HT1080 (cell line): ENCODE measurements at regions not wholly inside any gene's neighbourhood (a gene's known extent, or its start where the extent isn't known, plus 50 kb on each side); places are given as distances from the start of the nearest gene placed in this dataset.

ENCODE experiments used
- DNase-seq: peaks from one replicate; pipeline ENCODE4 v3.0.0-alpha.2; 2015; ENCODE audit warnings: low read depth

DNA sequence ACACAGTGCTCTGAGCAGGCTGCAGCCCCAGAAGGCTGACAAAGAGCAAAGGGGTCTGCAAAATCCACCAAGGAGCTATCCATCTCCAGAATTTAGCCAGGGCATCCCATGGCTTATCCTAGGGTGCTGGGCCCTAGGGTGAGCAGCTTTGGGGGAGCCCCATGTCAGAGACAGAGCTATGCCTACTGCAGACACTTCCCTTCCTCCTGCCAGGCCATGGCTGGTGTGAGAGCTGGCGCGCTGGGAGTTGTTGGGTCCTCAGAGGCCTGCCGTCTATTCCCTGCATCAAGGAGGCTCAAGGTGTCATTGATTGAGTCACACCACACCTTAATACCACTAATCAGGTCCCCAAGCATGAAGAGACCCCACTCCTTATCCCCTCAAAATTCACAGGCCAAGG, 85.3 kb upstream of the TP53I11 start:
- no peak for DNase-seq

DNA sequence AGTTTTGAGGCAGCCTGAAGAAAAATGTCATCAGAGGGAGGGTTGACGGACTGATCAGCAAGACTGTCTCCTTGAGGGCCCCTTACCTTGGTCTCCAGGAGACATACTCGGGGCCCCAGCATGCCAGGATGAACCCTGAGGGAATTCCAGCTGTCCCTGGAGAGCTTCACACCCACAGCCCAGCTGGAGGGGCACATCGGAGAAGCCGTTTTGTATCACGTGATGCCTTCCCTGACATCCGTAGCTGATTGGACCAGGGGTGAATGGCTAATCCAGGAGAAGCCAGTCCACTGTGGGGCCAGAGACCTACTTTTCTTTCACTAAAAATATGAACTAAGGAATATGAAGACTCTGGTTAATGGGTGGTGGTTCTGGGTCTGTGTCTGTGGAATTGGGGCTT, 86.0 kb upstream of the TP53I11 start:
- DNase-seq, result no peak

DNA sequence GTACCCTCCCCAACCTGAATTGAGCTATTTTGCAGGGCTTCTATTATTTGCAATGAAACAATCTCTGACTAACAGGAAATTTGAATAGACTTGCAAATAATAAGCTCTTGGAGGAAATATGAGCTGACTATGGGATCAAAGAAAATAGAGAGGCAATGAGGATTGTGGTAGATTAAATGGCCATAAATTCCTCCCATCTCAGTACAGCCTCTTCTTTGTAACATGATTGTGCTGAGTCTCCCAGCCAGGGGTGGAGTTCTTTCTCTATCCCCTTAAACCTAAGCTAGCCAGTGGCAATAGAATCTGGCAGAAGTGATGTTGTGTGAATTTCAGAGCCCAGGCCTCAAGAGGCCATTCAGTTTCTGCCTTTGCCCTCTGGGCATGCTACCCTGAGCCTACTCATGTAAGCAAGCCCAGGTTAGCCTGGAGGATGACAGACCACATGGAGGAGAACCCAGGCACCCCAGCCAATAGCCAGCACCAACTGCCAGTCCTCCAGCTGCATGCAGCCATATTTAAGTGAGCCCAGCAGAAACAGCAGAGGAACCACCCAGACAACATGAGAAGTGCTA, 86.8 kb upstream of the TP53I11 start:
- DNase-seq, result no peak

GRCh38 chr11:45038923-45039322, 88.2 kb upstream of the TP53I11 start:
- no peak for DNase-seq

- no peak for DNase-seq
Measured at GRCh38 chr11:45041596-45041995, 90.9 kb upstream of the TP53I11 start.

- peak; percentile 7 for DNase-seq
Measured at GRCh38 chr11:45042560-45042959, 91.9 kb upstream of the TP53I11 start.

- no peak for DNase-seq
Measured at GRCh38 chr11:45043755-45044475, 93.2 kb upstream of the TP53I11 start.

GRCh38 chr11:45045683-45046471, 95.2 kb upstream of the TP53I11 start:
- DNase-seq, result peak; percentile 59

GRCh38 chr11:45048313-45048841, 97.7 kb upstream of the TP53I11 start:
- no peak for DNase-seq

GRCh38 chr11:45048870-45049691, 97.4 kb upstream of the PRDM11 start:
- no peak for DNase-seq

DNA sequence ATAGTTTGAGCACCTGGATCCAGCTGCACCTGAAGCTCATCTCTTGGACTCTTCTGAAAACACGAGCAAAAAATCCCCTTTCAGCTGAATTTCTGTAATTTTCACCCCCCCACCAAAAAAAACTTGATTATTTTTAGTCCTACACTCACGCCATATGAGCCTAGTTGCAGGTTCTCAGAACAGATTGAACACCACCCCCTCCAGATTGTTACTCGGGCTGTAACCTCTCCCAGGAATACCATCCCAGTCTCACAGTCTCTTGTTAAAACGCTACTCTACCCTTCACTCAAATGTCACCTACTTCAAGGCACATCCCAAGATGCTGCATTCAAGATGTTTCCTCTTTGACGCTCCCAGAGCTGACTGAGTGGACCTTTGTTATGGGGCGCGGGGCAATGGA, 96.3 kb upstream of the PRDM11 start:
- no peak for DNase-seq

DNA sequence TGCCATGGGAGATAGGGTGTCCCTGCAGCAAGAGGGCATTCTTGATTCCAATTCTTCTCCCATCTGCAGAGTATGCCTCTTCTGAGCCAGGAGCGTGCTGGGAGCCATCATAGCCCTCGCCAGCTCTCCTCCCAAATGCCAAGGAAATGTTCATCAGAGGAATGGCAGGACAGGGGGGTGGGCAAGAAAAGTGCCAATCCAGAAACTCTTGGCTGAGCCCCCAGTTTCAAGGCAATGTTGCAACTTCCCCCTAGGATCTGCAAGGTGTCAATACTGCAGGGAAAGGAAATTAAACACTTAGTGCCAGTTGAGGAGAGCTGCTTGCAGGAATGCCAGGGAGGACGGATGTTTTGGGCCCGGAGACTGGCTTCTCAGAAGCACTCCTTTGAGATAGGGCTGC, 94.8 kb upstream of the PRDM11 start:
- no peak for DNase-seq

DNA sequence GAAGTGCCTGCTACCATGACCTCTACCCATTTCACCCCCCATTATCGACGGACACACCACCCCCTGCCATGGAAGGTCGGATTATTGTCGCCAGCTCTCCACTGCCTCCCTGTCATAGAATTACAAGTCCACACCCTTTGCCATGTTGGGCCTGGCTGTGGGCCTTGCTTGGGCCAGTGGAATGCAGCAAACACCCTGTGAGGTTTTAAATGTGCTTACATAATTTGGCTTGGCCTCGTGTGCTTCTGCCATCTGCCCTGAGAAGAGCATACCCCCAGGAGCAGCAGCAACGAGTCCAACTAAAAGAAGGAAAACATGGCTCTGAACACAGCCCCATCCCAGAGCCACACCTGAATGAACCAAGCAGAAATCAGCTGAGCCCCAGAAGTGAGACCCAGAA, 94.1 kb upstream of the PRDM11 start:
- no peak for DNase-seq

DNA sequence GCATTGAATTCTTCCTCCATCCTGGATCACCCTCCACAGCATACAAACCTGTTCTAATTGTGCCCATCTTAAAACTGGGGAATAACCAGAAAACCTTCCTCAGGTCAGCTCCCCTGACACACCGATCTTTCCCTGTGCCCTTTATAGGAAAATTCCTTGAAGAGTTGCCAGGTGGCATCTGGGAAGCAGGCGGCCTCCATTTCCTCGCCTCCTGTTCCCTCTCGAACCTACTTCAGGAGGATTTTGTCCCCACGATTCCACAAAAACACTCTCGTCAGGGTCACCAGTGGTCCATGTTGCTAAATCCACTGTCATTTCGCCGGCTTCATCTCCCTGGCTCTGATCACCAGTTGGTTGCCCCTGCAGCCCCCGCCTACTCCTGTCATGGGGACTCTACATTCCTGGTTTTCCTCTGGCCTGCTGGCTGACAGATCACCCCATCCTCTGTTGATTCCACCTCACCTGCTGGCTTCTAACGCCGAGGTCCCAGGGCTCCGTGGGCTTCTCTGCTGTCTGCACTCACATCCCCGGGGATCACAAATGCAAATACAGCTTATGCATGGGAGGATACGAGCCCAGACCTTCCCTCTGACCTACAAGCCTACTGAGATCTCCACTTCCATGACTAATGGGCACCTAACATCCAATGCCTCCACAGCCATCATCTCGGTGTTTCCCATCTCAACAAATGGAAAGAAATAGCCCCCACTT, 92.5 kb upstream of the PRDM11 start:
- DNase-seq, result no peak

GRCh38 chr11:45054956-45055355, 91.5 kb upstream of the PRDM11 start:
- DNase-seq, result no peak

GRCh38 chr11:45056529-45056928, 89.9 kb upstream of the PRDM11 start:
- no peak for DNase-seq

DNA sequence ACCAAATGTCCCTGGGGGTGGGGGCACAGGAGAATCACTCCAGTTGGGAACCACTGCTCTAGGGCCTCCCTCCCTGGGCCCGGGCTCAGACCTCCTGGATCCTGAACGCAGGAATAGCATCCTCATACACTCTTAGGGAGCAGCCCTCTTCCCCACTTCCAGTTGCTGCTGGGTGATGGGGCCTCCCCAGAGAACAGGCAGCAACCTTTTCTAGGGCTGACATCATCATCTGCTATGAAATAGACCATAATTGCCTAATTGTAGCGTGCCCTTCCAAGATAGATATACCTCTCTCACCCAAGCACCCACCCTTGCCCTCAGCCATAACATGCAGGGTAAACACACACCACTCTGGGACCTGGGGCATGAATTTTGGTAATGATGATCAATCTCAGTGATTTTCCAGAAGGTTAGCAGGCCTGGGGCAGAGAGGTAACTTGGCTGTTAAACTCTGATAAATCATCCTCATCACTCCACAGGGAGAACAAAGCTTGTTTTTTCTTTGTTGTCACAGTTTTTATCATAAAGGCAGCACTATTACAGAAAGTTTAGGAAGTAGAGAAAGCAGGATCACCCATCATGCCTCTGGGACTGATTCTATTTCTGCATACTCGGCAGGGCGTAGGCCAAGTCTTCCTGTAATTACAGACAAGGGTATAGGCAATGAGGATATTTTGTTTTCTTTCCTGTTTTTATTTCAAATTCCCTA, 88.3 kb upstream of the PRDM11 start:
- no peak for DNase-seq

DNA sequence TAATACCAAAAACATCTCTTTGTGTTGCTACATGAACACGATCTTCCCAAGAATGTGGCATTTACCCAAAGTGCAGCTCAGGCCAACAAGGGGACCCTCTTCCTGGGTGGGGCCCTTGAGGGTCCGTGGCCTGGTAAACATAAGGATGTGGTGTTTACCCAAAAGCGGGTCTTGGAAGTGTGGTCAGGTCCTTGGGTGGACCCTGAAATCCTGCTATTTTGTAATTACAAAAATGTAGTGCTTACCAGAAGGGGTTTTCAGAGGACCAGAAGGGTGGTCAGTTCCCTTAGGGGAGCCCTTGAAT, 87.8 kb upstream of the PRDM11 start:
- no peak for DNase-seq

GRCh38 chr11:45060707-45061106, 85.7 kb upstream of the PRDM11 start:
- DNase-seq, result no peak

GRCh38 chr11:45061641-45062040, 84.8 kb upstream of the PRDM11 start:
- DNase-seq, result no peak
